ENCODE measurements at regions not wholly inside any gene's neighbourhood (a gene's known extent, or its start where the extent isn't known, plus 50 kb on each side); places are given as distances from the start of the nearest gene placed in this dataset.

DNA sequence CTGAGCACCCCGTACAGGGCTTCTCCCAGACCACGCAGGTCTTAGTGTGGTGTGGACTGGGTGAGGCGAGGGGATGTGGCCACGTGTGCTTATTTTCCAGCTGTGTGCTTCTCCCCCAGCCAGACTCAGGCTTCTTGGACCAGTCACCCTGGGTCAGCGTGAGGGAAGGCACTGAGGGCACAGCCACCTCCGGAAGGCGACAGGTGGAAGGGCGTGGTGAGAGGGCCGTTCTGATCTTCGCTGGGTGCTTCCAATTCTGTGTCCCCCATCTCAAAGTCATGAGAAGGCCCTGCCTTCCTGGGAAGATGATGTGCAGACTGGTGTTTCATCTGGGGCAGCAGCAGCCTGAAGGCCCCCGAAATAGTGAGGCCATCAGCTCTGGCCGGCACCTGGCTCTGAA, 169.7 kb upstream of the MYCN start:
- TF ChIP-seq SNAI2 (CRISPR knock-in tag; IDR thresholded peaks at IDR 0.05), result no peak
- TF ChIP-seq CSDC2 (CRISPR knock-in tag; IDR thresholded peaks at IDR 0.05), result no peak
- TF ChIP-seq, protein P1, sequence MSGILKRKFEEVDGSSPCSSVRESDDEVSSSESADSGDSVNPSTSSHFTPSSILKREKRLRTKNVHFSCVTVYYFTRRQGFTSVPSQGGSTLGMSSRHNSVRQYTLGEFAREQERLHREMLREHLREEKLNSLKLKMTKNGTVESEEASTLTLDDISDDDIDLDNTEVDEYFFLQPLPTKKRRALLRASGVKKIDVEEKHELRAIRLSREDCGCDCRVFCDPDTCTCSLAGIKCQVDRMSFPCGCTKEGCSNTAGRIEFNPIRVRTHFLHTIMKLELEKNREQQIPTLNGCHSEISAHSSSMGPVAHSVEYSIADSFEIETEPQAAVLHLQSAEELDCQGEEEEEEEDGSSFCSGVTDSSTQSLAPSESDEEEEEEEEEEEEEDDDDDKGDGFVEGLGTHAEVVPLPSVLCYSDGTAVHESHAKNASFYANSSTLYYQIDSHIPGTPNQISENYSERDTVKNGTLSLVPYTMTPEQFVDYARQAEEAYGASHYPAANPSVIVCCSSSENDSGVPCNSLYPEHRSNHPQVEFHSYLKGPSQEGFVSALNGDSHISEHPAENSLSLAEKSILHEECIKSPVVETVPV (CRISPR knock-in tag; IDR thresholded peaks at IDR 0.05), result no peak
- no peak for TF ChIP-seq ZNF565 (CRISPR knock-in tag; conservative IDR thresholded peaks at IDR 0.05; ENCODE audit: low read depth)
- TF ChIP-seq, protein P2, sequence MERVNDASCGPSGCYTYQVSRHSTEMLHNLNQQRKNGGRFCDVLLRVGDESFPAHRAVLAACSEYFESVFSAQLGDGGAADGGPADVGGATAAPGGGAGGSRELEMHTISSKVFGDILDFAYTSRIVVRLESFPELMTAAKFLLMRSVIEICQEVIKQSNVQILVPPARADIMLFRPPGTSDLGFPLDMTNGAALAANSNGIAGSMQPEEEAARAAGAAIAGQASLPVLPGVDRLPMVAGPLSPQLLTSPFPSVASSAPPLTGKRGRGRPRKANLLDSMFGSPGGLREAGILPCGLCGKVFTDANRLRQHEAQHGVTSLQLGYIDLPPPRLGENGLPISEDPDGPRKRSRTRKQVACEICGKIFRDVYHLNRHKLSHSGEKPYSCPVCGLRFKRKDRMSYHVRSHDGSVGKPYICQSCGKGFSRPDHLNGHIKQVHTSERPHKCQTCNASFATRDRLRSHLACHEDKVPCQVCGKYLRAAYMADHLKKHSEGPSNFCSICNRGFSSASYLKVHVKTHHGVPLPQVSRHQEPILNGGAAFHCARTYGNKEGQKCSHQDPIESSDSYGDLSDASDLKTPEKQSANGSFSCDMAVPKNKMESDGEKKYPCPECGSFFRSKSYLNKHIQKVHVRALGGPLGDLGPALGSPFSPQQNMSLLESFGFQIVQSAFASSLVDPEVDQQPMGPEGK (CRISPR knock-in tag; IDR thresholded peaks at IDR 0.05; ENCODE audit: borderline replicate concordance), result no peak
- TF ChIP-seq, protein P3, sequence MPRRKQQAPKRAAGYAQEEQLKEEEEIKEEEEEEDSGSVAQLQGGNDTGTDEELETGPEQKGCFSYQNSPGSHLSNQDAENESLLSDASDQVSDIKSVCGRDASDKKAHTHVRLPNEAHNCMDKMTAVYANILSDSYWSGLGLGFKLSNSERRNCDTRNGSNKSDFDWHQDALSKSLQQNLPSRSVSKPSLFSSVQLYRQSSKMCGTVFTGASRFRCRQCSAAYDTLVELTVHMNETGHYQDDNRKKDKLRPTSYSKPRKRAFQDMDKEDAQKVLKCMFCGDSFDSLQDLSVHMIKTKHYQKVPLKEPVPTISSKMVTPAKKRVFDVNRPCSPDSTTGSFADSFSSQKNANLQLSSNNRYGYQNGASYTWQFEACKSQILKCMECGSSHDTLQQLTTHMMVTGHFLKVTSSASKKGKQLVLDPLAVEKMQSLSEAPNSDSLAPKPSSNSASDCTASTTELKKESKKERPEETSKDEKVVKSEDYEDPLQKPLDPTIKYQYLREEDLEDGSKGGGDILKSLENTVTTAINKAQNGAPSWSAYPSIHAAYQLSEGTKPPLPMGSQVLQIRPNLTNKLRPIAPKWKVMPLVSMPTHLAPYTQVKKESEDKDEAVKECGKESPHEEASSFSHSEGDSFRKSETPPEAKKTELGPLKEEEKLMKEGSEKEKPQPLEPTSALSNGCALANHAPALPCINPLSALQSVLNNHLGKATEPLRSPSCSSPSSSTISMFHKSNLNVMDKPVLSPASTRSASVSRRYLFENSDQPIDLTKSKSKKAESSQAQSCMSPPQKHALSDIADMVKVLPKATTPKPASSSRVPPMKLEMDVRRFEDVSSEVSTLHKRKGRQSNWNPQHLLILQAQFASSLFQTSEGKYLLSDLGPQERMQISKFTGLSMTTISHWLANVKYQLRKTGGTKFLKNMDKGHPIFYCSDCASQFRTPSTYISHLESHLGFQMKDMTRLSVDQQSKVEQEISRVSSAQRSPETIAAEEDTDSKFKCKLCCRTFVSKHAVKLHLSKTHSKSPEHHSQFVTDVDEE (CRISPR knock-in tag; IDR thresholded peaks at IDR 0.05), result no peak
- TF ChIP-seq GLIS3 (CRISPR knock-in tag; IDR thresholded peaks at IDR 0.05), result no peak
- no peak for TF ChIP-seq ZFP30 (CRISPR knock-in tag; IDR thresholded peaks at IDR 0.05)
- TF ChIP-seq ZFP3 (CRISPR knock-in tag; IDR thresholded peaks at IDR 0.05), result no peak
- TF ChIP-seq, protein P4, sequence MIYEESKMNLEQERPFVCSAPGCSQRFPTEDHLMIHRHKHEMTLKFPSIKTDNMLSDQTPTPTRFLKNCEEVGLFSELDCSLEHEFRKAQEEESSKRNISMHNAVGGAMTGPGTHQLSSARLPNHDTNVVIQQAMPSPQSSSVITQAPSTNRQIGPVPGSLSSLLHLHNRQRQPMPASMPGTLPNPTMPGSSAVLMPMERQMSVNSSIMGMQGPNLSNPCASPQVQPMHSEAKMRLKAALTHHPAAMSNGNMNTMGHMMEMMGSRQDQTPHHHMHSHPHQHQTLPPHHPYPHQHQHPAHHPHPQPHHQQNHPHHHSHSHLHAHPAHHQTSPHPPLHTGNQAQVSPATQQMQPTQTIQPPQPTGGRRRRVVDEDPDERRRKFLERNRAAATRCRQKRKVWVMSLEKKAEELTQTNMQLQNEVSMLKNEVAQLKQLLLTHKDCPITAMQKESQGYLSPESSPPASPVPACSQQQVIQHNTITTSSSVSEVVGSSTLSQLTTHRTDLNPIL (CRISPR knock-in tag; IDR thresholded peaks at IDR 0.05; ENCODE audit: low read depth), result no peak
- TF ChIP-seq ZNF8 (CRISPR knock-in tag; IDR thresholded peaks at IDR 0.05), result no peak
- no peak for TF ChIP-seq PPARA (CRISPR knock-in tag; IDR thresholded peaks at IDR 0.05; ENCODE audit: borderline replicate concordance)
